Glomerular visceral epithelial cell (primary cell): ENCODE measurements at regions not wholly inside any gene's neighbourhood (a gene's known extent, or its start where the extent isn't known, plus 50 kb on each side); places are given as distances from the start of the nearest gene placed in this dataset.

Experiments used
- DNase-seq: peaks from one replicate; pipeline ENCODE4 v3.0.0-alpha.2; 2016; ENCODE audit errors: extremely low spot score

GRCh38 chr5:65068410-65068809 lies 299.7 kb downstream of the CWC27 start:
- DNase-seq = no peak

GRCh38 chr5:65070026-65070425 lies 301.3 kb downstream of the CWC27 start:
- no peak for DNase-seq

GRCh38 chr5:65072850-65073249 lies 304.1 kb downstream of the CWC27 start:
- DNase-seq = no peak

GRCh38 chr5:65073250-65073661 lies 304.5 kb downstream of the CWC27 start:
- peak; percentile 24 for DNase-seq

GRCh38 chr5:65075623-65076250 lies 307.0 kb downstream of the CWC27 start:
- no peak for DNase-seq

DNA sequence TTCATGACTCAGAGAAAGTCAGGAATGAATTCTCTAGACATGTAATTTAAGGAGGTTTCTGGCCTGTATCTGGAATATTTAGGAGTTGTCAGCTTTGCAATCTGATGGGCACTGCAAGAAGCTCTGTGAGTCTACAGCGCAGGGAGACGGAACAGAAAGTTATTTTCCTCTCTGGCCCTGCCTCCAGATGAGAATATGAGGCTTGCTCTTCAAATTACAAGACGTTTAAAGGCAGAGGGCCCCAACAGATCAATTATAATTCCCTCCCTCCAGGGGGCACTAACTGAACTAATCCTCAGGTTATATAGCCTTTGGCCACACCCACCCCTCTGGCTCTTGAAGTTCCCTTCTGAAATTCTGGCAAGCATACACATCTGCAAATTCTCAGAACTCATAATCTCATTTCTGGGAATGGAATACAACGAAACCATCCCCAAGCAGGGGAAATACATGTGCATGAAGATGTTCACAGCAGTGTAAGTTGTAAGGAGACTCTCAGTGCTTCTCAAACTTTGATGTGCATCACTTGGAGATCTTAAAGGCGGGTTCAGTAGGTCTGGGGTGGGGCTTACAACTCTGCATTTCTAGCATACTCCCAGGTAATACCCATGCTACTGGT lies 307.6 kb downstream of the CWC27 start:
- peak; percentile 35 for DNase-seq

DNA sequence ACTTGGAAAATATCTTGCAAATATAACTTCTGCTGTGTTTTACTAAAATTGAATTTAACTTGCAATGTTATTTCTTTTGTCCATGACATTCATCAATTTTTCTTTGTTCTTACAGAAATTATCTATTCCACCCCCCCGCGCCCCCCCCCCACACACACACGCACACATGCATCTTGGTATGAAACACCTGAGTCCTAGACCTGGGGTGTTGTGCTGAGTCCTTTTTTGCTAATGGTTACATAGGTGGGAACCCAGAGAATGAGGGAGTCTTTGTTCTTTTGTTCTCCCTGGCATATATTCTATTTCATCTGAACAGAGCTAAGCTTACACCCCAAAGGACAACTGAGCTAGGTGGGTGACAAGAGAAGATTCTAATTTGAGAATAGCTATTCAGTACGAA lies 308.9 kb downstream of the CWC27 start:
- no peak for DNase-seq

DNA sequence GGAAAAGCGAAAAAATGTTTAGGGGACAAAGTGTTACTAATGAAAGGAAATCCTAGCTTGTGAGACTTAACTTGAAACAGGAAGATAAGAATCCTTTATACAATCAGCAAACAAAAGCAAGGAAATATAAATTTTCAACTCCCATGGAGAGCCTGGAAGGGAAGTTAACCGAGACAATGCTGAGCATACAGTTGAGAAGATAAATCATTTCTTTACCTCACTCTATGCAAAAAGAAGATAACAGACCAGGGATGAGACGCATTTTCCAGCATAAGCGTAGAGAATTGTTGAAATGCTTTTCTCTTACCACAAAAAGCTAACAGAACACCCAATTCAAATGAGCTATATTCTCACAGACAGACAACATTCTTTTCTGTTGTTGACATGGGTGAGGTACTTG lies 309.6 kb downstream of the CWC27 start:
- DNase-seq = no peak

- DNase-seq = no peak
These were observed 312.3 kb downstream of the CWC27 start for GRCh38 chr5:65081071-65081470.

DNA sequence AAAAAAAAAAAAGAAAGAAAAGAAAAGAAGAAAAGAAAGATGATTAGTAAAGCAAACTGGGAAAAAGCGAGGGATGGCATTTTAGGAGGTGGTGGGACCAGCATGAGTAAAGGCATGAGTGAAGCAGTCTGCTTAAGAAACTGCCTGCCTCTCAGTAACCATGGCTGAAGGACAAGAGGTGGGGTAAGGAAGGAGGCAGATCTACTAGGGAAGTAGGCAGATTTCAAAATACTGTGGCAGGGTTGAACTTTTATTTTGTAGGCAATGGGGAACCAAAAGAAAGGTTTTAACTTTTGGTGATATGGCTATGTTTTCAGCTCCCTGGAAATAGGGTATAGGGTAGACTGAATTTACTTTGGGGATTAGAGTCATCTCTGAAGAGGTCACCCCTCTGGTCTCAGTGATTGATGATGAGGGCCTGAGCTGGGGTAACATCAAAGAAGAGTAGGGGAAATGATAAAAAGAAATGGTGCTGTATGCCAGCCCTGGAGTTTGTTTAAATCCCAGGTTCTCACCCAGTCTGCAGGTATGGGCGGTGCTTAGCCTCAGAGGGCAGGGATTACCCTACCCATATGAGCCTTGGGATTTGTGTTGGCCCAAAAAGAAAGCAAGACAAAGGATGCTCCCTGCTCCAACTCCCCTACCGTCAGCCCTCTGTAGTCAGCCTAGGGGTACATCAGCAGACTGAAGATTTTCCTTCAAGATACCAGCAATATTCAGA lies 316.2 kb downstream of the CWC27 start:
- DNase-seq = no peak

DNA sequence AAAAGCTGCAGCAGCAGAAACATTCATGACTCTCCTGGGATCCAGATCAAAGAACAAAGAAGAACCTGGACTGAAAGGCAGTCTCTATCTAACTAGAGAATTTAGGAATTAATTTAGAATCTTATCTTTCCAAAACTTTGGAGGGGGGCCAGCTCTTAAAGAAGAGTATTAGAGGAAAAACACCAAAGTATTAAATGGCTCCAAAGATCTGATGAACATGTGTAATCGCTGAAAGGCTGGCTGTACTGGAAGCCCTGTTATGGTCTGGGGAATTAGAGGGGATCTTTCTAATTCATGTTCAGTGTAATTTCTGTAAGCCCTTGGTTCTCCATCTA lies 316.8 kb downstream of the CWC27 start:
- no peak for DNase-seq

GRCh38 chr5:65086234-65086890 lies 317.6 kb downstream of the CWC27 start:
- peak; percentile 14 for DNase-seq

- no peak for DNase-seq
These were observed 318.4 kb downstream of the CWC27 start for GRCh38 chr5:65087154-65087553.

- no peak for DNase-seq
These were observed 325.5 kb downstream of the CWC27 start for GRCh38 chr5:65094279-65094678.

DNA sequence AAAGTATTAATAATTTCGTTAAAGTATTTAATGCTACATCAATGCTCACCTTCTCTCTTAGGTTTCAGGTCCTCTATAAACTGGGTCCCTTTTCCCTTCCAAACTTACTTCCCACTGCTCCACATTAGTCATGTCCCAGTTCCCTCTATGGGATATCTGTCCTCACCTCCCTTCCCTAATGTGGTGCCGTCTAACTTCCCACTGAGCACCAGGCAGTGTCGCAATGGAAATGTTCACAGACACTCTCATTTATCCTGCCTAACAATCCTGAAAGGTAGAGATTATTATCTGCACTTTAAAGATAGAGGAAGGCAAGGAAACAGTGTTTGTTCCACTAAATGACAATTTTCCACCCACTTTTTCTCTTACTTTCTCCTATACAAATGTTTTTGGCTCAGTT lies 329.7 kb downstream of the CWC27 start:
- DNase-seq = no peak
